ENCODE measurements at regions not wholly inside any gene's neighbourhood (a gene's known extent, or its start where the extent isn't known, plus 50 kb on each side); places are given as distances from the start of the nearest gene placed in this dataset.

- peak; percentile 76 for FAIRE-seq
- peak; percentile 74 for DNase-seq (ENCODE audit: low read depth)
- no peak for TF ChIP-seq CTCF (IDR thresholded peaks at IDR 0.05; ENCODE audit: insufficient read depth, low read length, severe bottlenecking)
- Histone ChIP-seq H3K27me3 (ENCODE audit: control insufficient read depth, insufficient read depth, low read length) (no peaks in the 10 kb centered on the region), H3K4me3 (ENCODE audit: low read depth, low read length) (no peak overlapping the region), H3K36me3 (ENCODE audit: control insufficient read depth, insufficient read depth, low read length) (no peaks in the 10 kb centered on the region)
Measured at GRCh38 chr9:107749787-107750444, 260.3 kb upstream of the KLF4 start.

GRCh38 chr9:107744873-107745272 is 255.3 kb upstream of the KLF4 start:
- no peak for FAIRE-seq
- no peaks in the 10 kb centered on the region for H3K27me3 ChIP-seq (ENCODE audit: control insufficient read depth, insufficient read depth, low read length)

GRCh38 chr9:107742531-107743309 is 253.2 kb upstream of the KLF4 start:
- H3K36me3 ChIP-seq (ENCODE audit: control insufficient read depth, insufficient read depth, low read length): no peaks in the 10 kb centered on the region
- no peaks in the 10 kb centered on the region for H3K27me3 ChIP-seq (ENCODE audit: control insufficient read depth, insufficient read depth, low read length)
- FAIRE-seq (no peak), DNase-seq (ENCODE audit: low read depth) (no peak)
- H3K4me3 ChIP-seq (ENCODE audit: low read depth, low read length): no peak overlapping the region
- TF ChIP-seq CTCF (IDR thresholded peaks at IDR 0.05; ENCODE audit: insufficient read depth, low read length, severe bottlenecking): no peak

More at GRCh38 chr9:107744873-107745272, 255.3 kb upstream of the KLF4 start:
- Histone ChIP-seq H3K36me3 (ENCODE audit: control insufficient read depth, insufficient read depth, low read length) (no peaks in the 10 kb centered on the region), H3K4me3 (ENCODE audit: low read depth, low read length) (no peak overlapping the region)
- no peak for DNase-seq (ENCODE audit: low read depth)
- no peak for TF ChIP-seq CTCF (IDR thresholded peaks at IDR 0.05; ENCODE audit: insufficient read depth, low read length, severe bottlenecking)

GRCh38 chr9:107740088-107740980 is 250.8 kb upstream of the KLF4 start:
- Histone ChIP-seq H3K27me3 (ENCODE audit: control insufficient read depth, insufficient read depth, low read length) (no peaks in the 10 kb centered on the region), H3K4me3 (ENCODE audit: low read depth, low read length) (no peak overlapping the region), H3K36me3 (ENCODE audit: control insufficient read depth, insufficient read depth, low read length) (no peaks in the 10 kb centered on the region)
- no peak for TF ChIP-seq CTCF (IDR thresholded peaks at IDR 0.05; ENCODE audit: insufficient read depth, low read length, severe bottlenecking)
- no peak for FAIRE-seq
- DNase-seq (ENCODE audit: low read depth): no peak

GRCh38 chr9:107739601-107740082 is 250.1 kb upstream of the KLF4 start:
- no peak for FAIRE-seq
- H3K4me3 ChIP-seq (ENCODE audit: low read depth, low read length): no peak overlapping the region
- no peak for TF ChIP-seq CTCF (IDR thresholded peaks at IDR 0.05; ENCODE audit: insufficient read depth, low read length, severe bottlenecking)
- H3K36me3 ChIP-seq (ENCODE audit: control insufficient read depth, insufficient read depth, low read length): no peaks in the 10 kb centered on the region
- H3K27me3 ChIP-seq (ENCODE audit: control insufficient read depth, insufficient read depth, low read length): no peaks in the 10 kb centered on the region
- peak; percentile 83 for DNase-seq (ENCODE audit: low read depth)

All from bronchial epithelial cell (primary cell).